ENCODE measurements at regions not wholly inside any gene's neighbourhood (a gene's known extent, or its start where the extent isn't known, plus 50 kb on each side); places are given as distances from the start of the nearest gene placed in this dataset.

DNA sequence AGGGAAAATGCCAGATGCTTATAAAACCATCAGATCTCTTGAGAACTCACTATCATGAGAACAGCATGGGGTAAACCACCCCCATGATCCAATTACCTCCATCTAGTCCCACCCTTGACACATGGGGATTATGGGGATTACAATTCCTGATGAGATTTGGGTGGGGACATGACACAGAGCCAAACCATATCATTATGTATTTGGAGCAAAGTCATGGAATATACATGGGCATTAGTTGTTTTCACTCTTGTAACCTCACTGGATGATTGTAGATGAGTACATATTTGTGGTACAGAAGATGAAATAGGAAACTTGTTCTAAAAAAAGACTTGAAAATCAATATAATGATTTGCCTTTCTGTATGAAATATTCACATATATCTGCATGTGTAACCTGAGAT lies 674.5 kb upstream of the BOD1L1 start:
- H3K4me3 ChIP-seq, result no peak overlapping the region
- no peaks in the 10 kb centered on the region for H3K36me3 Mint-ChIP-seq (ENCODE audit: low read depth)
- H3K4me2 ChIP-seq, result no peak overlapping the region
- no peaks in the 10 kb centered on the region for H3K79me2 ChIP-seq (replicated peaks; ENCODE audit: insufficient read depth)
- H3K27me3 ChIP-seq (ENCODE audit: insufficient read depth), result no peaks in the 10 kb centered on the region
- H3F3A ChIP-seq (replicated peaks; ENCODE audit: low read depth), result no peaks in the 10 kb centered on the region
- H2AFZ ChIP-seq, result no peak overlapping the region
- H4K20me1 ChIP-seq (replicated peaks; ENCODE audit: insufficient read depth), result no peaks in the 10 kb centered on the region
- H3K4me3 Mint-ChIP-seq, result no peak overlapping the region
- H3K9me2 ChIP-seq (ENCODE audit: insufficient read depth), result peaks cover 15% of the 10 kb centered on the region
- H3K36me3 ChIP-seq (ENCODE audit: insufficient read depth), result no peaks in the 10 kb centered on the region
- DNase-seq (ENCODE audit: low spot score) (no peak), ATAC-seq (no peak)
- no peaks in the 10 kb centered on the region for H3K9me3 Mint-ChIP-seq
- peaks cover 4% of the 10 kb centered on the region for H3K27me3 Mint-ChIP-seq (ENCODE audit: insufficient read depth, low read depth, poor library complexity)
- TF ChIP-seq ZNF331 (CRISPR knock-in tag; IDR thresholded peaks at IDR 0.05; ENCODE audit: low read depth), result no peak
- TF ChIP-seq, protein P1, sequence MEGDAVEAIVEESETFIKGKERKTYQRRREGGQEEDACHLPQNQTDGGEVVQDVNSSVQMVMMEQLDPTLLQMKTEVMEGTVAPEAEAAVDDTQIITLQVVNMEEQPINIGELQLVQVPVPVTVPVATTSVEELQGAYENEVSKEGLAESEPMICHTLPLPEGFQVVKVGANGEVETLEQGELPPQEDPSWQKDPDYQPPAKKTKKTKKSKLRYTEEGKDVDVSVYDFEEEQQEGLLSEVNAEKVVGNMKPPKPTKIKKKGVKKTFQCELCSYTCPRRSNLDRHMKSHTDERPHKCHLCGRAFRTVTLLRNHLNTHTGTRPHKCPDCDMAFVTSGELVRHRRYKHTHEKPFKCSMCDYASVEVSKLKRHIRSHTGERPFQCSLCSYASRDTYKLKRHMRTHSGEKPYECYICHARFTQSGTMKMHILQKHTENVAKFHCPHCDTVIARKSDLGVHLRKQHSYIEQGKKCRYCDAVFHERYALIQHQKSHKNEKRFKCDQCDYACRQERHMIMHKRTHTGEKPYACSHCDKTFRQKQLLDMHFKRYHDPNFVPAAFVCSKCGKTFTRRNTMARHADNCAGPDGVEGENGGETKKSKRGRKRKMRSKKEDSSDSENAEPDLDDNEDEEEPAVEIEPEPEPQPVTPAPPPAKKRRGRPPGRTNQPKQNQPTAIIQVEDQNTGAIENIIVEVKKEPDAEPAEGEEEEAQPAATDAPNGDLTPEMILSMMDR (conservative IDR thresholded peaks at IDR 0.05; ENCODE audit: low read depth in 2 of 2), result no peak
- H3K4me1 Mint-ChIP-seq, result peaks cover 5% of the 10 kb centered on the region
- H3K27ac Mint-ChIP-seq, result no peak overlapping the region
- no peak overlapping the region for H3K27ac ChIP-seq (ENCODE audit: low read depth)
- no peaks in the 10 kb centered on the region for H3K4me1 ChIP-seq (ENCODE audit: insufficient read depth)

DNA sequence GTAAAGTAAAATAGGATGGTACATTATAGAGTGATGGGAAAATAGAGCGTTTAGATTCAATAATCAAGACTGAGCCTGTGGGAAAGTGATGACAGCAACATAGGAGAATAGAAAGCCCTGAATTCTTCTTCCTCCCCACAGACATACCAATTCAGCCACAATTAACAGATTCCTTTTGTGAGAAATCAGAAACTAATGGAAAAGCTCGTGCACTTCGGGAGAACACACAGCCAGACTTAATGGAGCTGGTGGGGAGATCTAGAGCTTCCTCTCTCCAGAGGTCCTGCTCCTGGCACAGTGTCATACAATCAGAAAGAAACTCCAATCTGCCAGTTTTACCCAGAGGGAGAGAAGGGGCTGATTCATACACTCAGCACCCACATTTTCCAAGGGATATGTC lies 676.3 kb upstream of the BOD1L1 start:
- no peak for ATAC-seq
- Histone ChIP-seq H3K36me3 (ENCODE audit: insufficient read depth) (no peaks in the 10 kb centered on the region), H3F3A (replicated peaks; ENCODE audit: low read depth) (no peaks in the 10 kb centered on the region), H4K20me1 (replicated peaks; ENCODE audit: insufficient read depth) (no peaks in the 10 kb centered on the region), H3K4me3 (no peak overlapping the region), H3K79me2 (replicated peaks; ENCODE audit: insufficient read depth) (no peaks in the 10 kb centered on the region), H3K9me2 (ENCODE audit: insufficient read depth) (peaks cover 15% of the 10 kb centered on the region), H3K4me1 (ENCODE audit: insufficient read depth) (no peaks in the 10 kb centered on the region), H2AFZ (0 out of 2 replicates have a peak overlapping the region, but pooled peaks have one; percentile 38), H3K4me2 (no peak overlapping the region), H3K27ac (ENCODE audit: low read depth) (no peak overlapping the region), H3K27me3 (ENCODE audit: insufficient read depth) (no peaks in the 10 kb centered on the region)
- Mint-ChIP-seq H3K27me3 (ENCODE audit: insufficient read depth, low read depth, poor library complexity) (peaks cover 4% of the 10 kb centered on the region), H3K4me1 (peaks cover 8% of the 10 kb centered on the region), H3K9me3 (no peaks in the 10 kb centered on the region), H3K36me3 (ENCODE audit: low read depth) (no peaks in the 10 kb centered on the region), H3K4me3 (no peak overlapping the region), H3K27ac (no peak overlapping the region)
- no peak for DNase-seq (ENCODE audit: low spot score)
- TF ChIP-seq, protein P2, sequence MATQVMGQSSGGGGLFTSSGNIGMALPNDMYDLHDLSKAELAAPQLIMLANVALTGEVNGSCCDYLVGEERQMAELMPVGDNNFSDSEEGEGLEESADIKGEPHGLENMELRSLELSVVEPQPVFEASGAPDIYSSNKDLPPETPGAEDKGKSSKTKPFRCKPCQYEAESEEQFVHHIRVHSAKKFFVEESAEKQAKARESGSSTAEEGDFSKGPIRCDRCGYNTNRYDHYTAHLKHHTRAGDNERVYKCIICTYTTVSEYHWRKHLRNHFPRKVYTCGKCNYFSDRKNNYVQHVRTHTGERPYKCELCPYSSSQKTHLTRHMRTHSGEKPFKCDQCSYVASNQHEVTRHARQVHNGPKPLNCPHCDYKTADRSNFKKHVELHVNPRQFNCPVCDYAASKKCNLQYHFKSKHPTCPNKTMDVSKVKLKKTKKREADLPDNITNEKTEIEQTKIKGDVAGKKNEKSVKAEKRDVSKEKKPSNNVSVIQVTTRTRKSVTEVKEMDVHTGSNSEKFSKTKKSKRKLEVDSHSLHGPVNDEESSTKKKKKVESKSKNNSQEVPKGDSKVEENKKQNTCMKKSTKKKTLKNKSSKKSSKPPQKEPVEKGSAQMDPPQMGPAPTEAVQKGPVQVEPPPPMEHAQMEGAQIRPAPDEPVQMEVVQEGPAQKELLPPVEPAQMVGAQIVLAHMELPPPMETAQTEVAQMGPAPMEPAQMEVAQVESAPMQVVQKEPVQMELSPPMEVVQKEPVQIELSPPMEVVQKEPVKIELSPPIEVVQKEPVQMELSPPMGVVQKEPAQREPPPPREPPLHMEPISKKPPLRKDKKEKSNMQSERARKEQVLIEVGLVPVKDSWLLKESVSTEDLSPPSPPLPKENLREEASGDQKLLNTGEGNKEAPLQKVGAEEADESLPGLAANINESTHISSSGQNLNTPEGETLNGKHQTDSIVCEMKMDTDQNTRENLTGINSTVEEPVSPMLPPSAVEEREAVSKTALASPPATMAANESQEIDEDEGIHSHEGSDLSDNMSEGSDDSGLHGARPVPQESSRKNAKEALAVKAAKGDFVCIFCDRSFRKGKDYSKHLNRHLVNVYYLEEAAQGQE (IDR thresholded peaks at IDR 0.05; ENCODE audit: unreplicated experiment), result no peak
- TF ChIP-seq EZH2 (IDR thresholded peaks at IDR 0.05; ENCODE audit: low read depth, unreplicated experiment) (no peak), NANOG (IDR thresholded peaks at IDR 0.05; ENCODE audit: borderline replicate concordance) (no peak), ZNF331 (CRISPR knock-in tag; IDR thresholded peaks at IDR 0.05; ENCODE audit: low read depth) (no peak), JUNB (IDR thresholded peaks at IDR 0.05; ENCODE audit: unreplicated experiment) (no peak), STAT1 (IDR thresholded peaks at IDR 0.05; ENCODE audit: unreplicated experiment) (no peak)
- TF ChIP-seq, protein P3, sequence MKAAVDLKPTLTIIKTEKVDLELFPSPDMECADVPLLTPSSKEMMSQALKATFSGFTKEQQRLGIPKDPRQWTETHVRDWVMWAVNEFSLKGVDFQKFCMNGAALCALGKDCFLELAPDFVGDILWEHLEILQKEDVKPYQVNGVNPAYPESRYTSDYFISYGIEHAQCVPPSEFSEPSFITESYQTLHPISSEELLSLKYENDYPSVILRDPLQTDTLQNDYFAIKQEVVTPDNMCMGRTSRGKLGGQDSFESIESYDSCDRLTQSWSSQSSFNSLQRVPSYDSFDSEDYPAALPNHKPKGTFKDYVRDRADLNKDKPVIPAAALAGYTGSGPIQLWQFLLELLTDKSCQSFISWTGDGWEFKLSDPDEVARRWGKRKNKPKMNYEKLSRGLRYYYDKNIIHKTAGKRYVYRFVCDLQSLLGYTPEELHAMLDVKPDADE (IDR thresholded peaks at IDR 0.05), result no peak
- TF ChIP-seq, protein P4, sequence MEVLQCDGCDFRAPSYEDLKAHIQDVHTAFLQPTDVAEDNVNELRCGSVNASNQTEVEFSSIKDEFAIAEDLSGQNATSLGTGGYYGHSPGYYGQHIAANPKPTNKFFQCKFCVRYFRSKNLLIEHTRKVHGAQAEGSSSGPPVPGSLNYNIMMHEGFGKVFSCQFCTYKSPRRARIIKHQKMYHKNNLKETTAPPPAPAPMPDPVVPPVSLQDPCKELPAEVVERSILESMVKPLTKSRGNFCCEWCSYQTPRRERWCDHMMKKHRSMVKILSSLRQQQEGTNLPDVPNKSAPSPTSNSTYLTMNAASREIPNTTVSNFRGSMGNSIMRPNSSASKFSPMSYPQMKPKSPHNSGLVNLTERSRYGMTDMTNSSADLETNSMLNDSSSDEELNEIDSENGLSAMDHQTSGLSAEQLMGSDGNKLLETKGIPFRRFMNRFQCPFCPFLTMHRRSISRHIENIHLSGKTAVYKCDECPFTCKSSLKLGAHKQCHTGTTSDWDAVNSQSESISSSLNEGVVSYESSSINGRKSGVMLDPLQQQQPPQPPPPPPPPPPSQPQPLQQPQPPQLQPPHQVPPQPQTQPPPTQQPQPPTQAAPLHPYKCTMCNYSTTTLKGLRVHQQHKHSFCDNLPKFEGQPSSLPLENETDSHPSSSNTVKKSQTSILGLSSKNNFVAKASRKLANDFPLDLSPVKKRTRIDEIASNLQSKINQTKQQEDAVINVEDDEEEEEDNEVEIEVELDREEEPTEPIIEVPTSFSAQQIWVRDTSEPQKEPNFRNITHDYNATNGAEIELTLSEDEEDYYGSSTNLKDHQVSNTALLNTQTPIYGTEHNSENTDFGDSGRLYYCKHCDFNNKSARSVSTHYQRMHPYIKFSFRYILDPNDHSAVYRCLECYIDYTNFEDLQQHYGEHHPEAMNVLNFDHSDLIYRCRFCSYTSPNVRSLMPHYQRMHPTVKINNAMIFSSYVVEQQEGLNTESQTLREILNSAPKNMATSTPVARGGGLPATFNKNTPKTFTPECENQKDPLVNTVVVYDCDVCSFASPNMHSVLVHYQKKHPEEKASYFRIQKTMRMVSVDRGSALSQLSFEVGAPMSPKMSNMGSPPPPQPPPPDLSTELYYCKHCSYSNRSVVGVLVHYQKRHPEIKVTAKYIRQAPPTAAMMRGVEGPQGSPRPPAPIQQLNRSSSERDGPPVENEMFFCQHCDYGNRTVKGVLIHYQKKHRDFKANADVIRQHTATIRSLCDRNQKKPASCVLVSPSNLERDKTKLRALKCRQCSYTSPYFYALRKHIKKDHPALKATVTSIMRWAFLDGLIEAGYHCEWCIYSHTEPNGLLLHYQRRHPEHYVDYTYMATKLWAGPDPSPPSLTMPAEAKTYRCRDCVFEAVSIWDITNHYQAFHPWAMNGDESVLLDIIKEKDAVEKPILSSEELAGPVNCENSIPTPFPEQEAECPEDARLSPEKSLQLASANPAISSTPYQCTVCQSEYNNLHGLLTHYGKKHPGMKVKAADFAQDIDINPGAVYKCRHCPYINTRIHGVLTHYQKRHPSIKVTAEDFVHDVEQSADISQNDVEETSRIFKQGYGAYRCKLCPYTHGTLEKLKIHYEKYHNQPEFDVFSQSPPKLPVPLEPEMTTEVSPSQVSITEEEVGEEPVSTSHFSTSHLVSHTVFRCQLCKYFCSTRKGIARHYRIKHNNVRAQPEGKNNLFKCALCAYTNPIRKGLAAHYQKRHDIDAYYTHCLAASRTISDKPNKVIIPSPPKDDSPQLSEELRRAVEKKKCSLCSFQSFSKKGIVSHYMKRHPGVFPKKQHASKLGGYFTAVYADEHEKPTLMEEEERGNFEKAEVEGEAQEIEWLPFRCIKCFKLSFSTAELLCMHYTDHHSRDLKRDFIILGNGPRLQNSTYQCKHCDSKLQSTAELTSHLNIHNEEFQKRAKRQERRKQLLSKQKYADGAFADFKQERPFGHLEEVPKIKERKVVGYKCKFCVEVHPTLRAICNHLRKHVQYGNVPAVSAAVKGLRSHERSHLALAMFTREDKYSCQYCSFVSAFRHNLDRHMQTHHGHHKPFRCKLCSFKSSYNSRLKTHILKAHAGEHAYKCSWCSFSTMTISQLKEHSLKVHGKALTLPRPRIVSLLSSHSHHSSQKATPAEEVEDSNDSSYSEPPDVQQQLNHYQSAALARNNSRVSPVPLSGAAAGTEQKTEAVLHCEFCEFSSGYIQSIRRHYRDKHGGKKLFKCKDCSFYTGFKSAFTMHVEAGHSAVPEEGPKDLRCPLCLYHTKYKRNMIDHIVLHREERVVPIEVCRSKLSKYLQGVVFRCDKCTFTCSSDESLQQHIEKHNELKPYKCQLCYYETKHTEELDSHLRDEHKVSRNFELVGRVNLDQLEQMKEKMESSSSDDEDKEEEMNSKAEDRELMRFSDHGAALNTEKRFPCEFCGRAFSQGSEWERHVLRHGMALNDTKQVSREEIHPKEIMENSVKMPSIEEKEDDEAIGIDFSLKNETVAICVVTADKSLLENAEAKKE (CRISPR knock-in tag; IDR thresholded peaks at IDR 0.05), result no peak

Data from GM23338 (cell line).